HepG2 (cell line): ENCODE measurements at regions not wholly inside any gene's neighbourhood (a gene's known extent, or its start where the extent isn't known, plus 50 kb on each side); places are given as distances from the start of the nearest gene placed in this dataset.

ENCODE experiments used
- ATAC-seq: fragments of 200-7000 bp; cut with Tn5 transposase; 3 replicates; pipeline ENCODE4 v1.9.1; 2020; ENCODE audit warnings: mild to moderate bottlenecking, moderate library complexity
- BruUV-seq: library from RNA; stranded (reverse); fragments of 400-500 nt; replicated peaks from 2 replicates; lab custom pipeline; 2021; lab: Mats Ljungman, UMichigan
- CTCF ChIA-PET: fragments of 300-600 bp; formaldehyde crosslinking; extraction: SDS; loops from one replicate; lab custom pipeline; 2021; ENCODE audit warnings: low total read pairs, inconsistent platforms, low intra/inter-chr PET ratio; lab: Yijun Ruan, JAX
- POLR2A ChIA-PET: fragments of 350-600 bp; sonication (Branson Sonifier 250); formaldehyde crosslinking; loops from one replicate; lab custom pipeline; 2020; ENCODE audit warnings: antibody characterized with exemption, inconsistent platforms; lab: Yijun Ruan, JAX
- DNase-seq: peaks from one replicate; pipeline ENCODE4 v3.0.0-alpha.2; 2015; ENCODE audit warnings: low spot score
- FAIRE-seq: peaks from 3 replicates; lab custom pipeline; 2011; peaks lifted over from hg19 to GRCh38; lab: Jason Lieb, UNC
- H2AFZ ChIP-seq: one replicate; pipeline ENCODE4 v1.6.1; 2011; ENCODE audit warnings: low read length, inconsistent platforms
- H3K27ac ChIP-seq: fragments of 300-600 bp; 3 replicates; pipeline ENCODE4 v1.8.0; 2011; ENCODE audit warnings: mixed run types, mild to moderate bottlenecking, mixed read lengths, low read length, inconsistent platforms; ENCODE audit not compliant: insufficient read depth; ENCODE audit errors: extremely low read length
- H3K27me3 ChIP-seq, 2 experiments: fragments of 200-600 bp in 1 of 2; 2 replicates in 1 of 2; 3 replicates in 1 of 2; pipeline versions ENCODE4 v1.6.0 to v1.8.0; 2011; ENCODE audit warnings: low read length in 2 of 2, mild to moderate bottlenecking in 2 of 2, moderate library complexity in 2 of 2, inconsistent platforms in 1 of 2; ENCODE audit not compliant: insufficient read depth in 2 of 2, control insufficient read depth in 1 of 2
- H3K36me3 ChIP-seq, 2 experiments: fragments of 200-600 bp in 1 of 2; replicated peaks in 1 of 2; 2 replicates in 1 of 2; 3 replicates in 1 of 2; pipeline versions ENCODE4 v1.5.1 to v1.8.0; 2011; ENCODE audit warnings: low read length in 2 of 2, inconsistent platforms in 1 of 2; ENCODE audit not compliant: insufficient read depth in 2 of 2, control insufficient read depth in 1 of 2
- H3K4me1 ChIP-seq: 2 replicates; pipeline ENCODE4 v1.5.1; 2012; ENCODE audit warnings: low read length, inconsistent platforms; ENCODE audit not compliant: insufficient read depth
- H3K4me2 ChIP-seq: 2 replicates; pipeline ENCODE4 v1.6.0; 2011; ENCODE audit warnings: low read depth, low read length, inconsistent platforms
- H3K4me3 ChIP-seq, 3 experiments: fragments of 200-600 bp in 1 of 3; sonication (generic), shearing (Covaris generic) in 1 of 3; replicated peaks in 1 of 3; 2 replicates each; pipeline ENCODE4 v1.5.1; 2011 to 2016; ENCODE audit warnings: low read length in 3 of 3, inconsistent platforms in 2 of 3, low read depth in 2 of 3, mild to moderate bottlenecking in 2 of 3, control low read depth in 1 of 3, mixed read lengths in 1 of 3; ENCODE audit not compliant: insufficient read depth in 1 of 3
- H3K79me2 ChIP-seq: one replicate; pipeline ENCODE4 v1.6.1; 2011; ENCODE audit warnings: low read length, inconsistent platforms; ENCODE audit not compliant: insufficient read depth
- H3K9ac ChIP-seq: 2 replicates; pipeline ENCODE4 v1.6.0; 2011; ENCODE audit warnings: mild to moderate bottlenecking, low read depth, low read length, inconsistent platforms; ENCODE audit not compliant: insufficient read depth
- H3K9me3 ChIP-seq: 2 replicates; pipeline ENCODE4 v1.5.1; 2012; ENCODE audit warnings: mild to moderate bottlenecking, low read length
- H4K20me1 ChIP-seq: 2 replicates; pipeline ENCODE4 v1.6.0; 2011; ENCODE audit warnings: inconsistent platforms, mild to moderate bottlenecking, low read length, moderate library complexity; ENCODE audit not compliant: insufficient read depth
- BCL6 ChIP-seq: IDR thresholded peaks from 2 replicates; pipeline ENCODE4 v1.6.1; 2016; ENCODE audit warnings: missing genetic modification reagents, missing compliant biosample characterization
- CHD4 ChIP-seq: fragments of 200-600 bp; sonication (generic); IDR thresholded peaks from 2 replicates; pipeline ENCODE4 v1.7.0; 2017; ENCODE audit warnings: mild to moderate bottlenecking, low read length, borderline replicate concordance
- EED ChIP-seq: sonication (generic); formaldehyde crosslinking; IDR thresholded peaks from 2 replicates; pipeline ENCODE4 v1.5.0; 2020; ENCODE audit warnings: mild to moderate bottlenecking, missing genetic modification reagents
- KAT7 ChIP-seq: IDR thresholded peaks from 2 replicates; pipeline ENCODE4 v1.6.1; 2018; ENCODE audit warnings: borderline replicate concordance, missing compliant biosample characterization
- MAFF ChIP-seq: IDR thresholded peaks from 2 replicates; pipeline ENCODE4 v1.6.1; 2011; ENCODE audit warnings: low read depth, low read length, improper control_type of control experiment
- PTBP1 ChIP-seq: fragments of 200-400 bp; formaldehyde crosslinking; IDR thresholded peaks from 2 replicates; pipeline ENCODE4 v1.6.1; 2018; ENCODE audit warnings: low read length, low read depth; ENCODE audit not compliant: poor library complexity, severe bottlenecking
- RFXANK ChIP-seq: IDR thresholded peaks from 2 replicates; pipeline ENCODE4 v1.6.1; 2016
- SSRP1 ChIP-seq: IDR thresholded peaks from 2 replicates; pipeline ENCODE4 v1.6.1; 2016; ENCODE audit warnings: control low read depth
- U2AF1 ChIP-seq: fragments of 200-400 bp; formaldehyde crosslinking; optimal IDR thresholded peaks from 2 replicates; pipeline ENCODE3; 2017; ENCODE audit warnings: mild to moderate bottlenecking, low read depth, low read length
- ZC3H4 ChIP-seq: sonication (generic); formaldehyde crosslinking; IDR thresholded peaks from 2 replicates; pipeline ENCODE4 v1.4.0; 2020; ENCODE audit warnings: missing genetic modification reagents, borderline replicate concordance
- ZNF230 ChIP-seq: sonication (generic); formaldehyde crosslinking; IDR thresholded peaks from 2 replicates; pipeline ENCODE4 v1.4.0; 2020; ENCODE audit warnings: mild to moderate bottlenecking, missing genetic modification reagents
- ZNF543 ChIP-seq: sonication (generic); formaldehyde crosslinking; IDR thresholded peaks from 2 replicates; pipeline ENCODE4 v1.4.0; 2020; ENCODE audit warnings: mild to moderate bottlenecking, missing genetic modification reagents
- ZSCAN9 ChIP-seq: IDR thresholded peaks from 2 replicates; pipeline ENCODE4 v1.6.1; 2016; ENCODE audit warnings: borderline replicate concordance
- WGBS: methylation state at CpG from one replicate; pipeline ENCODE4 v1.1.6; 2017; ENCODE audit warnings: low lambda C conversion rate; 5-methylcytosine and 5-hydroxymethylcytosine counted together
- in situ Hi-C: cut with HindIII; loops from 2 replicates; pipeline ENCODE4 v1.10.0; 2017; ENCODE audit warnings: low pct_unique_long_range_greater_than_20kb; ENCODE audit not compliant: extremely low pct_ligation_motif_present
- intact Hi-C: fragments of 100-400 bp; cut with micrococcal nuclease; formaldehyde crosslinking; loops from one replicate; pipeline ENCODE4 v1.10.0; 2022; ENCODE audit not compliant: unreplicated experiment
- TF ChIP-seq, protein P1 (sequence below): sonication (generic); formaldehyde crosslinking; IDR thresholded peaks from 2 replicates; pipeline ENCODE4 v1.5.0; 2020; ENCODE audit warnings: missing genetic modification reagents, mild to moderate bottlenecking, borderline replicate concordance
- TF ChIP-seq, protein P2 (sequence below): sonication (generic); formaldehyde crosslinking; IDR thresholded peaks from 2 replicates; pipeline ENCODE4 v1.5.1; 2020; ENCODE audit warnings: mild to moderate bottlenecking, missing genetic modification reagents, borderline replicate concordance
- TF ChIP-seq, protein P3 (sequence below): sonication (generic); formaldehyde crosslinking; IDR thresholded peaks from 2 replicates; pipeline ENCODE4 v1.8.0; 2022; ENCODE audit warnings: mild to moderate bottlenecking, missing genetic modification reagents

DNA sequence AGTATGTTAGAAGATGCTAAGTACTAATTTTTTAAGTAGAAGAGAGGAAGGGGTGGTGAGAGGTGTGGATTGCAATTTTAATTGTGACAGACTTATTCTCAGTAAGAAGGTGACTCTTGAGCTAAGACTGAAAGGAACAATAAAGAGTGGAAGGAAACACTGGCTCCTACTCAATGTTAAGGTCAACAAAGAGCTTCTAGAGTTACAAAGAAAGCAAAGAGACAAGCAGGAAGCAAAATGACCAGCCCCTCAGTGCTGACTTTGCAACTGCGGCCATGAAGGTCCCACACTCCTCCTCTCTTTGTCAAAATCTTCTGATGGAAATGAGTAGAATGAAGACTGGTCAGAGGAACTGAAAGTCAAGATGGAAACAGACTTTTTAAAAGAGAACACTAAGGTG, 79.9 kb upstream of the FOXI2 start:
- intact Hi-C loops (no loop called here), in situ Hi-C loops (no loop called here)
- no peak for TF ChIP-seq U2AF1
- no peak for TF ChIP-seq CHD4
- TF ChIP-seq, protein P1, sequence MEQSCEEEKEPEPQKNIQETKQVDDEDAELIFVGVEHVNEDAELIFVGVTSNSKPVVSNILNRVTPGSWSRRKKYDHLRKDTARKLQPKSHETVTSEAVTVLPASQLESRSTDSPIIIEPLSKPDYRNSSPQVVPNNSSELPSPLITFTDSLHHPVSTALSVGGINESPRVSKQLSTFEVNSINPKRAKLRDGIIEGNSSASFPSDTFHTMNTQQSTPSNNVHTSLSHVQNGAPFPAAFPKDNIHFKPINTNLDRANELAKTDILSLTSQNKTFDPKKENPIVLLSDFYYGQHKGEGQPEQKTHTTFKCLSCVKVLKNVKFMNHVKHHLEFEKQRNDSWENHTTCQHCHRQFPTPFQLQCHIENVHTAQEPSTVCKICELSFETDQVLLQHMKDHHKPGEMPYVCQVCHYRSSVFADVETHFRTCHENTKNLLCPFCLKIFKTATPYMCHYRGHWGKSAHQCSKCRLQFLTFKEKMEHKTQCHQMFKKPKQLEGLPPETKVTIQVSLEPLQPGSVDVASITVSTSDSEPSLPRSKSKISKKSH (CRISPR knock-in tag): no peak
- no peak for TF ChIP-seq ZNF543 (CRISPR knock-in tag)
- no peak for TF ChIP-seq ZC3H4
- no peak for TF ChIP-seq RFXANK (CRISPR knock-in tag)
- TF ChIP-seq BCL6 (CRISPR knock-in tag): no peak
- TF ChIP-seq ZSCAN9 (CRISPR knock-in tag): no peak
- TF ChIP-seq, protein P2, sequence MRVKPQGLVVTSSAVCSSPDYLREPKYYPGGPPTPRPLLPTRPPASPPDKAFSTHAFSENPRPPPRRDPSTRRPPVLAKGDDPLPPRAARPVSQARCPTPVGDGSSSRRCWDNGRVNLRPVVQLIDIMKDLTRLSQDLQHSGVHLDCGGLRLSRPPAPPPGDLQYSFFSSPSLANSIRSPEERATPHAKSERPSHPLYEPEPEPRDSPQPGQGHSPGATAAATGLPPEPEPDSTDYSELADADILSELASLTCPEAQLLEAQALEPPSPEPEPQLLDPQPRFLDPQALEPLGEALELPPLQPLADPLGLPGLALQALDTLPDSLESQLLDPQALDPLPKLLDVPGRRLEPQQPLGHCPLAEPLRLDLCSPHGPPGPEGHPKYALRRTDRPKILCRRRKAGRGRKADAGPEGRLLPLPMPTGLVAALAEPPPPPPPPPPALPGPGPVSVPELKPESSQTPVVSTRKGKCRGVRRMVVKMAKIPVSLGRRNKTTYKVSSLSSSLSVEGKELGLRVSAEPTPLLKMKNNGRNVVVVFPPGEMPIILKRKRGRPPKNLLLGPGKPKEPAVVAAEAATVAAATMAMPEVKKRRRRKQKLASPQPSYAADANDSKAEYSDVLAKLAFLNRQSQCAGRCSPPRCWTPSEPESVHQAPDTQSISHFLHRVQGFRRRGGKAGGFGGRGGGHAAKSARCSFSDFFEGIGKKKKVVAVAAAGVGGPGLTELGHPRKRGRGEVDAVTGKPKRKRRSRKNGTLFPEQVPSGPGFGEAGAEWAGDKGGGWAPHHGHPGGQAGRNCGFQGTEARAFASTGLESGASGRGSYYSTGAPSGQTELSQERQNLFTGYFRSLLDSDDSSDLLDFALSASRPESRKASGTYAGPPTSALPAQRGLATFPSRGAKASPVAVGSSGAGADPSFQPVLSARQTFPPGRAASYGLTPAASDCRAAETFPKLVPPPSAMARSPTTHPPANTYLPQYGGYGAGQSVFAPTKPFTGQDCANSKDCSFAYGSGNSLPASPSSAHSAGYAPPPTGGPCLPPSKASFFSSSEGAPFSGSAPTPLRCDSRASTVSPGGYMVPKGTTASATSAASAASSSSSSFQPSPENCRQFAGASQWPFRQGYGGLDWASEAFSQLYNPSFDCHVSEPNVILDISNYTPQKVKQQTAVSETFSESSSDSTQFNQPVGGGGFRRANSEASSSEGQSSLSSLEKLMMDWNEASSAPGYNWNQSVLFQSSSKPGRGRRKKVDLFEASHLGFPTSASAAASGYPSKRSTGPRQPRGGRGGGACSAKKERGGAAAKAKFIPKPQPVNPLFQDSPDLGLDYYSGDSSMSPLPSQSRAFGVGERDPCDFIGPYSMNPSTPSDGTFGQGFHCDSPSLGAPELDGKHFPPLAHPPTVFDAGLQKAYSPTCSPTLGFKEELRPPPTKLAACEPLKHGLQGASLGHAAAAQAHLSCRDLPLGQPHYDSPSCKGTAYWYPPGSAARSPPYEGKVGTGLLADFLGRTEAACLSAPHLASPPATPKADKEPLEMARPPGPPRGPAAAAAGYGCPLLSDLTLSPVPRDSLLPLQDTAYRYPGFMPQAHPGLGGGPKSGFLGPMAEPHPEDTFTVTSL: no peak
- no peak for TF ChIP-seq KAT7
- TF ChIP-seq EED (CRISPR knock-in tag): no peak
- no peak for TF ChIP-seq ZNF230 (CRISPR knock-in tag)
- TF ChIP-seq SSRP1 (CRISPR knock-in tag): no peak
- no peak for TF ChIP-seq PTBP1
- TF ChIP-seq MAFF: no peak
- TF ChIP-seq, protein P3, sequence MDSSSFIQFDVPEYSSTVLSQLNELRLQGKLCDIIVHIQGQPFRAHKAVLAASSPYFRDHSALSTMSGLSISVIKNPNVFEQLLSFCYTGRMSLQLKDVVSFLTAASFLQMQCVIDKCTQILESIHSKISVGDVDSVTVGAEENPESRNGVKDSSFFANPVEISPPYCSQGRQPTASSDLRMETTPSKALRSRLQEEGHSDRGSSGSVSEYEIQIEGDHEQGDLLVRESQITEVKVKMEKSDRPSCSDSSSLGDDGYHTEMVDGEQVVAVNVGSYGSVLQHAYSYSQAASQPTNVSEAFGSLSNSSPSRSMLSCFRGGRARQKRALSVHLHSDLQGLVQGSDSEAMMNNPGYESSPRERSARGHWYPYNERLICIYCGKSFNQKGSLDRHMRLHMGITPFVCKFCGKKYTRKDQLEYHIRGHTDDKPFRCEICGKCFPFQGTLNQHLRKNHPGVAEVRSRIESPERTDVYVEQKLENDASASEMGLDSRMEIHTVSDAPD (CRISPR knock-in tag): no peak
- 0% methylated on average over 1 of the region's 1 CpG for WGBS
- no peaks in the 10 kb centered on the region for H3K36me3 ChIP-seq
- no peak overlapping the region for H3K9ac ChIP-seq
- no peak overlapping the region for H3K4me3 ChIP-seq
- H3K27ac ChIP-seq: no peak overlapping the region
- ChIA-PET CTCF (no interaction called here), POLR2A (no interaction called here)
- no peak for DNase-seq
- BruUV-seq: no TSS peak
- no peak for ATAC-seq
- FAIRE-seq: no peak
- H3K79me2 ChIP-seq: no peaks in the 10 kb centered on the region
- H4K20me1 ChIP-seq: no peaks in the 10 kb centered on the region
- no peaks in the 10 kb centered on the region for H3K9me3 ChIP-seq
- H3K4me2 ChIP-seq: no peak overlapping the region
- H2AFZ ChIP-seq: no peak overlapping the region
- no peaks in the 10 kb centered on the region for H3K27me3 ChIP-seq
- H3K4me1 ChIP-seq: no peaks in the 10 kb centered on the region
